ENCODE measurements at regions not wholly inside any gene's neighbourhood (a gene's known extent, or its start where the extent isn't known, plus 50 kb on each side); places are given as distances from the start of the nearest gene placed in this dataset.

GRCh38 chr18:73079920-73080319, 212.1 kb upstream of the NETO1 start:
- Mint-ChIP-seq H3K27me3 (ENCODE audit: low read depth) (no peaks in the 10 kb centered on the region), H3K36me3 (ENCODE audit: low read depth) (no peaks in the 10 kb centered on the region), H3K4me3 (no peak overlapping the region), H3K27ac (no peak overlapping the region), H3K4me1 (no peaks in the 10 kb centered on the region), H3K9me3 (no peaks in the 10 kb centered on the region)
- TF ChIP-seq CTCF (IDR thresholded peaks at IDR 0.05; ENCODE audit: unreplicated experiment in 3 of 3): no peak

- H3K36me3 Mint-ChIP-seq (ENCODE audit: low read depth): no peaks in the 10 kb centered on the region
- H3K4me1 Mint-ChIP-seq: no peaks in the 10 kb centered on the region
- no peak overlapping the region for H3K4me3 Mint-ChIP-seq
- TF ChIP-seq CTCF (IDR thresholded peaks at IDR 0.05; ENCODE audit: unreplicated experiment in 3 of 3): no peak
- H3K9me3 Mint-ChIP-seq: no peaks in the 10 kb centered on the region
- H3K27ac Mint-ChIP-seq: no peak overlapping the region
- no peaks in the 10 kb centered on the region for H3K27me3 Mint-ChIP-seq (ENCODE audit: low read depth)
These were observed 193.0 kb upstream of the NETO1 start for GRCh38 chr18:73060666-73061288.

GRCh38 chr18:73059280-73059679, 191.5 kb upstream of the NETO1 start:
- H3K4me1 Mint-ChIP-seq: no peaks in the 10 kb centered on the region
- no peak overlapping the region for H3K27ac Mint-ChIP-seq
- H3K27me3 Mint-ChIP-seq (ENCODE audit: low read depth): no peaks in the 10 kb centered on the region
- H3K36me3 Mint-ChIP-seq (ENCODE audit: low read depth): no peaks in the 10 kb centered on the region
- no peaks in the 10 kb centered on the region for H3K9me3 Mint-ChIP-seq
- no peak for TF ChIP-seq CTCF (IDR thresholded peaks at IDR 0.05; ENCODE audit: unreplicated experiment in 3 of 3)
- no peak overlapping the region for H3K4me3 Mint-ChIP-seq

GRCh38 chr18:73047688-73048087, 179.9 kb upstream of the NETO1 start:
- no peak overlapping the region for H3K27ac Mint-ChIP-seq
- peaks cover 6% of the 10 kb centered on the region for H3K9me3 Mint-ChIP-seq
- no peak overlapping the region for H3K4me3 Mint-ChIP-seq
- H3K4me1 Mint-ChIP-seq: peaks cover 6% of the 10 kb centered on the region
- H3K27me3 Mint-ChIP-seq (ENCODE audit: low read depth): no peaks in the 10 kb centered on the region
- no peaks in the 10 kb centered on the region for H3K36me3 Mint-ChIP-seq (ENCODE audit: low read depth)
- TF ChIP-seq CTCF (IDR thresholded peaks at IDR 0.05; ENCODE audit: unreplicated experiment in 3 of 3): no peak

- Mint-ChIP-seq H3K4me1 (peaks cover 6% of the 10 kb centered on the region), H3K27ac (no peak overlapping the region), H3K9me3 (no peaks in the 10 kb centered on the region), H3K4me3 (no peak overlapping the region), H3K36me3 (ENCODE audit: low read depth) (no peaks in the 10 kb centered on the region), H3K27me3 (ENCODE audit: low read depth) (no peaks in the 10 kb centered on the region)
- no peak for TF ChIP-seq CTCF (IDR thresholded peaks at IDR 0.05; ENCODE audit: unreplicated experiment in 3 of 3)
These were observed 177.2 kb upstream of the NETO1 start for GRCh38 chr18:73045037-73045436.

- H3K27ac Mint-ChIP-seq: no peak overlapping the region
- no peak for TF ChIP-seq CTCF (IDR thresholded peaks at IDR 0.05; ENCODE audit: unreplicated experiment in 3 of 3)
- no peaks in the 10 kb centered on the region for H3K27me3 Mint-ChIP-seq (ENCODE audit: low read depth)
- peaks cover 6% of the 10 kb centered on the region for H3K4me1 Mint-ChIP-seq
- no peaks in the 10 kb centered on the region for H3K36me3 Mint-ChIP-seq (ENCODE audit: low read depth)
- no peaks in the 10 kb centered on the region for H3K9me3 Mint-ChIP-seq
- no peak overlapping the region for H3K4me3 Mint-ChIP-seq
These were observed 175.8 kb upstream of the NETO1 start for GRCh38 chr18:73043611-73044010.

All from nephron (organoid).